ENCODE measurements at regions not wholly inside any gene's neighbourhood (a gene's known extent, or its start where the extent isn't known, plus 50 kb on each side); places are given as distances from the start of the nearest gene placed in this dataset.
A peak's percentile ranks its signal among the peaks of the same experiment; 100 is the strongest.

GRCh38 chr7:68235937-68236336 is 1239.3 kb downstream of the TYW1 start:
- no peak overlapping the region for H3K27ac ChIP-seq (ENCODE audit: low read depth, low read length)
- WGBS (ENCODE audit: insufficient coverage) = no CpG with 5 or more reads among the region's 1 CpG
- H3K27me3 ChIP-seq (ENCODE audit: control insufficient read depth, insufficient read depth, low read length) = no peaks in the 10 kb centered on the region

GRCh38 chr7:68238204-68238805 is 1241.7 kb downstream of the TYW1 start:
- H3K36me3 ChIP-seq (ENCODE audit: control insufficient read depth, insufficient read depth, low read length) = no peaks in the 10 kb centered on the region
- no peak overlapping the region for H3K4me3 ChIP-seq (ENCODE audit: low read depth, low read length)
- no peak overlapping the region for H3K27ac ChIP-seq (ENCODE audit: low read depth, low read length)
- no peaks in the 10 kb centered on the region for H3K9me3 ChIP-seq (ENCODE audit: control insufficient read depth, insufficient read depth, low read length)
- no peak for DNase-seq (ENCODE audit: low read depth in 4 of 6, low spot score in 6 of 6)
- H3K27me3 ChIP-seq (ENCODE audit: control insufficient read depth, insufficient read depth, low read length) = no peaks in the 10 kb centered on the region
- no peaks in the 10 kb centered on the region for H3K4me1 ChIP-seq (ENCODE audit: control insufficient read depth, insufficient read depth, low read length)
- 70% methylated on average over 3 of the region's 4 CpGs for WGBS (ENCODE audit: insufficient coverage)

More at GRCh38 chr7:68235937-68236336, 1239.3 kb downstream of the TYW1 start:
- H3K36me3 ChIP-seq (ENCODE audit: control insufficient read depth, insufficient read depth, low read length) = no peaks in the 10 kb centered on the region
- H3K4me3 ChIP-seq (ENCODE audit: low read depth, low read length) = no peak overlapping the region
- no peaks in the 10 kb centered on the region for H3K9me3 ChIP-seq (ENCODE audit: control insufficient read depth, insufficient read depth, low read length)
- DNase-seq (ENCODE audit: low read depth in 4 of 6, low spot score in 6 of 6) = no peak
- H3K4me1 ChIP-seq (ENCODE audit: control insufficient read depth, insufficient read depth, low read length) = no peaks in the 10 kb centered on the region

- Histone ChIP-seq H3K36me3 (ENCODE audit: control insufficient read depth, insufficient read depth, low read length) (no peaks in the 10 kb centered on the region), H3K4me3 (ENCODE audit: low read depth, low read length) (no peak overlapping the region), H3K4me1 (ENCODE audit: control insufficient read depth, insufficient read depth, low read length) (no peaks in the 10 kb centered on the region), H3K27me3 (ENCODE audit: control insufficient read depth, insufficient read depth, low read length) (no peaks in the 10 kb centered on the region), H3K9me3 (ENCODE audit: control insufficient read depth, insufficient read depth, low read length) (no peaks in the 10 kb centered on the region), H3K27ac (ENCODE audit: low read depth, low read length) (no peak overlapping the region)
- WGBS (ENCODE audit: insufficient coverage) = no CpG with 5 or more reads among the region's 2 CpGs
- no peak for DNase-seq (ENCODE audit: low read depth in 4 of 6, low spot score in 6 of 6)
Measured at GRCh38 chr7:68243128-68243527, 1246.5 kb downstream of the TYW1 start.

- DNase-seq (ENCODE audit: low read depth in 4 of 6, low spot score in 6 of 6) = peak in 1 of 6 donors; percentile 10
- Histone ChIP-seq H3K36me3 (ENCODE audit: control insufficient read depth, insufficient read depth, low read length) (no peaks in the 10 kb centered on the region), H3K27me3 (ENCODE audit: control insufficient read depth, insufficient read depth, low read length) (no peaks in the 10 kb centered on the region), H3K4me1 (ENCODE audit: control insufficient read depth, insufficient read depth, low read length) (no peaks in the 10 kb centered on the region), H3K4me3 (ENCODE audit: low read depth, low read length) (no peak overlapping the region), H3K9me3 (ENCODE audit: control insufficient read depth, insufficient read depth, low read length) (no peaks in the 10 kb centered on the region), H3K27ac (ENCODE audit: low read depth, low read length) (no peak overlapping the region)
- WGBS (ENCODE audit: insufficient coverage) = 86% methylated on average over 7 of the region's 7 CpGs
Measured at GRCh38 chr7:68244389-68244788, 1247.8 kb downstream of the TYW1 start.

- Histone ChIP-seq H3K4me3 (ENCODE audit: low read depth, low read length) (no peak overlapping the region), H3K27me3 (ENCODE audit: control insufficient read depth, insufficient read depth, low read length) (no peaks in the 10 kb centered on the region), H3K9me3 (ENCODE audit: control insufficient read depth, insufficient read depth, low read length) (no peaks in the 10 kb centered on the region), H3K36me3 (ENCODE audit: control insufficient read depth, insufficient read depth, low read length) (no peaks in the 10 kb centered on the region), H3K4me1 (ENCODE audit: control insufficient read depth, insufficient read depth, low read length) (no peaks in the 10 kb centered on the region), H3K27ac (ENCODE audit: low read depth, low read length) (no peak overlapping the region)
- WGBS (ENCODE audit: insufficient coverage) = no CpG with 5 or more reads among the region's 3 CpGs
- DNase-seq (ENCODE audit: low read depth in 4 of 6, low spot score in 6 of 6) = no peak
Measured at GRCh38 chr7:68245688-68246087, 1249.1 kb downstream of the TYW1 start.

GRCh38 chr7:68246189-68246633 is 1249.6 kb downstream of the TYW1 start:
- no peaks in the 10 kb centered on the region for H3K27me3 ChIP-seq (ENCODE audit: control insufficient read depth, insufficient read depth, low read length)
- no peak overlapping the region for H3K27ac ChIP-seq (ENCODE audit: low read depth, low read length)
- peak in 1 of 6 donors; percentile 76 for DNase-seq (ENCODE audit: low read depth in 4 of 6, low spot score in 6 of 6)
- no peaks in the 10 kb centered on the region for H3K36me3 ChIP-seq (ENCODE audit: control insufficient read depth, insufficient read depth, low read length)
- H3K4me1 ChIP-seq (ENCODE audit: control insufficient read depth, insufficient read depth, low read length) = no peaks in the 10 kb centered on the region
- 46% methylated on average over 4 of the region's 4 CpGs for WGBS (ENCODE audit: insufficient coverage)
- no peaks in the 10 kb centered on the region for H3K9me3 ChIP-seq (ENCODE audit: control insufficient read depth, insufficient read depth, low read length)
- no peak overlapping the region for H3K4me3 ChIP-seq (ENCODE audit: low read depth, low read length)

- Histone ChIP-seq H3K4me1 (ENCODE audit: control insufficient read depth, insufficient read depth, low read length) (no peaks in the 10 kb centered on the region), H3K36me3 (ENCODE audit: control insufficient read depth, insufficient read depth, low read length) (no peaks in the 10 kb centered on the region), H3K9me3 (ENCODE audit: control insufficient read depth, insufficient read depth, low read length) (no peaks in the 10 kb centered on the region), H3K4me3 (ENCODE audit: low read depth, low read length) (no peak overlapping the region), H3K27me3 (ENCODE audit: control insufficient read depth, insufficient read depth, low read length) (no peaks in the 10 kb centered on the region), H3K27ac (ENCODE audit: low read depth, low read length) (no peak overlapping the region)
- 86% methylated on average over 3 of the region's 7 CpGs for WGBS (ENCODE audit: insufficient coverage)
- DNase-seq (ENCODE audit: low read depth in 4 of 6, low spot score in 6 of 6) = peak in 1 of 6 donors; percentile 62
Measured at GRCh38 chr7:68247126-68247525, 1250.5 kb downstream of the TYW1 start.

GRCh38 chr7:68247571-68247970 is 1250.9 kb downstream of the TYW1 start:
- Histone ChIP-seq H3K27ac (ENCODE audit: low read depth, low read length) (no peak overlapping the region), H3K9me3 (ENCODE audit: control insufficient read depth, insufficient read depth, low read length) (no peaks in the 10 kb centered on the region), H3K27me3 (ENCODE audit: control insufficient read depth, insufficient read depth, low read length) (no peaks in the 10 kb centered on the region), H3K4me3 (ENCODE audit: low read depth, low read length) (no peak overlapping the region), H3K36me3 (ENCODE audit: control insufficient read depth, insufficient read depth, low read length) (no peaks in the 10 kb centered on the region), H3K4me1 (ENCODE audit: control insufficient read depth, insufficient read depth, low read length) (no peaks in the 10 kb centered on the region)
- no peak for DNase-seq (ENCODE audit: low read depth in 4 of 6, low spot score in 6 of 6)
- 100% methylated on average over 1 of the region's 2 CpGs for WGBS (ENCODE audit: insufficient coverage)

GRCh38 chr7:68248973-68249372 is 1252.3 kb downstream of the TYW1 start:
- no peaks in the 10 kb centered on the region for H3K9me3 ChIP-seq (ENCODE audit: control insufficient read depth, insufficient read depth, low read length)
- no peak overlapping the region for H3K4me3 ChIP-seq (ENCODE audit: low read depth, low read length)
- H3K27ac ChIP-seq (ENCODE audit: low read depth, low read length) = no peak overlapping the region
- H3K27me3 ChIP-seq (ENCODE audit: control insufficient read depth, insufficient read depth, low read length) = no peaks in the 10 kb centered on the region
- H3K36me3 ChIP-seq (ENCODE audit: control insufficient read depth, insufficient read depth, low read length) = no peaks in the 10 kb centered on the region
- H3K4me1 ChIP-seq (ENCODE audit: control insufficient read depth, insufficient read depth, low read length) = no peaks in the 10 kb centered on the region
- no peak for DNase-seq (ENCODE audit: low read depth in 4 of 6, low spot score in 6 of 6)

GRCh38 chr7:68249611-68250010 is 1253.0 kb downstream of the TYW1 start:
- no peak for DNase-seq (ENCODE audit: low read depth in 4 of 6, low spot score in 6 of 6)
- Histone ChIP-seq H3K27ac (ENCODE audit: low read depth, low read length) (no peak overlapping the region), H3K9me3 (ENCODE audit: control insufficient read depth, insufficient read depth, low read length) (no peaks in the 10 kb centered on the region), H3K4me3 (ENCODE audit: low read depth, low read length) (no peak overlapping the region), H3K4me1 (ENCODE audit: control insufficient read depth, insufficient read depth, low read length) (no peaks in the 10 kb centered on the region), H3K27me3 (ENCODE audit: control insufficient read depth, insufficient read depth, low read length) (no peaks in the 10 kb centered on the region), H3K36me3 (ENCODE audit: control insufficient read depth, insufficient read depth, low read length) (no peaks in the 10 kb centered on the region)
- 89% methylated on average over 1 of the region's 1 CpG for WGBS (ENCODE audit: insufficient coverage)

Measured in spinal cord (tissue), 9 donors.